HepG2 (cell line): ENCODE measurements at regions not wholly inside any gene's neighbourhood (a gene's known extent, or its start where the extent isn't known, plus 50 kb on each side); places are given as distances from the start of the nearest gene placed in this dataset.

Experiments used
- EP300 ChIP-seq, 3 experiments: sonication (generic) in 1 of 3; formaldehyde crosslinking in 1 of 3; IDR thresholded peaks; 2 replicates each; pipeline versions ENCODE4 v1.5.1 to v1.6.1; 2011 to 2020; ENCODE audit warnings: low read depth in 2 of 3, low read length in 2 of 3, borderline replicate concordance in 1 of 3, improper control_type of control experiment in 1 of 3, mild to moderate bottlenecking in 1 of 3, missing genetic modification reagents in 1 of 3, moderate library complexity in 1 of 3
- NFATC3 ChIP-seq: sonication (generic); formaldehyde crosslinking; IDR thresholded peaks from 2 replicates; pipeline ENCODE4 v1.5.1; 2020; ENCODE audit warnings: mild to moderate bottlenecking, missing genetic modification reagents
- NR2F1 ChIP-seq, 2 experiments: fragments of 450-650 bp in 1 of 2; formaldehyde crosslinking in 1 of 2; IDR thresholded peaks; 2 replicates each; pipeline versions ENCODE4 v1.5.0 to v1.6.1; 2016 to 2020; ENCODE audit warnings: mild to moderate bottlenecking in 1 of 2, missing compliant biosample characterization in 1 of 2, missing genetic modification reagents in 1 of 2, moderate library complexity in 1 of 2
- REXO4 ChIP-seq: sonication (generic); formaldehyde crosslinking; IDR thresholded peaks from 2 replicates; pipeline ENCODE4 v1.8.0; 2022; ENCODE audit warnings: missing genetic modification reagents, mild to moderate bottlenecking, borderline replicate concordance
- RORA ChIP-seq: sonication (generic); formaldehyde crosslinking; IDR thresholded peaks from 2 replicates; pipeline ENCODE4 v1.5.0; 2020; ENCODE audit warnings: mild to moderate bottlenecking, missing genetic modification reagents, moderate library complexity
- YY1 ChIP-seq: IDR thresholded peaks from 2 replicates; pipeline ENCODE4 v1.6.1; 2011; ENCODE audit warnings: low read length, low read depth, moderate library complexity, mild to moderate bottlenecking; ENCODE audit not compliant: insufficient read depth, insufficient replicate concordance
- TF ChIP-seq, protein P1 (sequence below): sonication (generic); formaldehyde crosslinking; IDR thresholded peaks from 2 replicates; pipeline ENCODE4 v1.8.0; 2022; ENCODE audit warnings: mild to moderate bottlenecking, missing genetic modification reagents; ENCODE audit not compliant: insufficient replicate concordance
- TF ChIP-seq, protein P2 (sequence below): sonication (generic); IDR thresholded peaks from 2 replicates; pipeline ENCODE4 v1.6.1; 2016; ENCODE audit warnings: low read depth, borderline replicate concordance
- TF ChIP-seq, protein P3 (sequence below): sonication (generic); formaldehyde crosslinking; IDR thresholded peaks from 2 replicates; pipeline ENCODE4 v1.5.0; 2020; ENCODE audit warnings: mild to moderate bottlenecking, missing genetic modification reagents, moderate library complexity
- TF ChIP-seq, protein P4 (sequence below): sonication (generic); formaldehyde crosslinking; IDR thresholded peaks from 2 replicates; pipeline ENCODE4 v1.5.0; 2020; ENCODE audit warnings: mild to moderate bottlenecking, missing genetic modification reagents
- TF ChIP-seq, protein P5 (sequence below): sonication (generic); formaldehyde crosslinking; IDR thresholded peaks from 2 replicates; pipeline ENCODE4 v1.8.1; 2023; ENCODE audit warnings: mild to moderate bottlenecking, missing genetic modification reagents, borderline replicate concordance

DNA sequence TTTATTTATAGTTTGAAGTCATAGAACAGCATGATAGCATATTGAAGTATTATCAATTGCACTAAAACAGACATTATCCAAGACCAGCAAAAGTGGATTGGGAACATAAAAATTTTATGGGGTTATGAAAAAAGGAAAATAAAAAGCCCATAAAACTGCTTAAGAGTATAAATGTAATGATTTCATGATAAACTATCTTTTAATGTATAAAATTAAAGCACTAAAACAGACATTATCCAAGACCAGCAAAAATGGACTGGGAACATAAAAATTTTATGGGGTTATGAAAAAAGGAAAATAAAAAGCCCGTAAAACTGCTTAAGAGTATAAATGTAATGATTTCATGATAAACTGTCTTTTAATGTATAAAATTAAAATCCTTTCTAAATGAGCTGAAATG, 119.0 kb upstream of the DAPK1 start:
- TF ChIP-seq, protein P1, sequence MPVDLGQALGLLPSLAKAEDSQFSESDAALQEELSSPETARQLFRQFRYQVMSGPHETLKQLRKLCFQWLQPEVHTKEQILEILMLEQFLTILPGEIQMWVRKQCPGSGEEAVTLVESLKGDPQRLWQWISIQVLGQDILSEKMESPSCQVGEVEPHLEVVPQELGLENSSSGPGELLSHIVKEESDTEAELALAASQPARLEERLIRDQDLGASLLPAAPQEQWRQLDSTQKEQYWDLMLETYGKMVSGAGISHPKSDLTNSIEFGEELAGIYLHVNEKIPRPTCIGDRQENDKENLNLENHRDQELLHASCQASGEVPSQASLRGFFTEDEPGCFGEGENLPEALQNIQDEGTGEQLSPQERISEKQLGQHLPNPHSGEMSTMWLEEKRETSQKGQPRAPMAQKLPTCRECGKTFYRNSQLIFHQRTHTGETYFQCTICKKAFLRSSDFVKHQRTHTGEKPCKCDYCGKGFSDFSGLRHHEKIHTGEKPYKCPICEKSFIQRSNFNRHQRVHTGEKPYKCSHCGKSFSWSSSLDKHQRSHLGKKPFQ (CRISPR knock-in tag): no peak
- TF ChIP-seq, protein P2, sequence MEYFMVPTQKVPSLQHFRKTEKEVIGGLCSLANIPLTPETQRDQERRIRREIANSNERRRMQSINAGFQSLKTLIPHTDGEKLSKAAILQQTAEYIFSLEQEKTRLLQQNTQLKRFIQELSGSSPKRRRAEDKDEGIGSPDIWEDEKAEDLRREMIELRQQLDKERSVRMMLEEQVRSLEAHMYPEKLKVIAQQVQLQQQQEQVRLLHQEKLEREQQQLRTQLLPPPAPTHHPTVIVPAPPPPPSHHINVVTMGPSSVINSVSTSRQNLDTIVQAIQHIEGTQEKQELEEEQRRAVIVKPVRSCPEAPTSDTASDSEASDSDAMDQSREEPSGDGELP: no peak
- no peak for TF ChIP-seq YY1
- TF ChIP-seq NR2F1 (CRISPR knock-in tag; IDR thresholded peaks at IDR 0.05): no peak
- TF ChIP-seq EP300 (IDR thresholded peaks at IDR 0.05; ENCODE audit: low read depth in 2 of 2, low read length in 2 of 2): no peak
- TF ChIP-seq EP300 (CRISPR knock-in tag; IDR thresholded peaks at IDR 0.05; ENCODE audit: borderline replicate concordance): no peak
- TF ChIP-seq, protein P3, sequence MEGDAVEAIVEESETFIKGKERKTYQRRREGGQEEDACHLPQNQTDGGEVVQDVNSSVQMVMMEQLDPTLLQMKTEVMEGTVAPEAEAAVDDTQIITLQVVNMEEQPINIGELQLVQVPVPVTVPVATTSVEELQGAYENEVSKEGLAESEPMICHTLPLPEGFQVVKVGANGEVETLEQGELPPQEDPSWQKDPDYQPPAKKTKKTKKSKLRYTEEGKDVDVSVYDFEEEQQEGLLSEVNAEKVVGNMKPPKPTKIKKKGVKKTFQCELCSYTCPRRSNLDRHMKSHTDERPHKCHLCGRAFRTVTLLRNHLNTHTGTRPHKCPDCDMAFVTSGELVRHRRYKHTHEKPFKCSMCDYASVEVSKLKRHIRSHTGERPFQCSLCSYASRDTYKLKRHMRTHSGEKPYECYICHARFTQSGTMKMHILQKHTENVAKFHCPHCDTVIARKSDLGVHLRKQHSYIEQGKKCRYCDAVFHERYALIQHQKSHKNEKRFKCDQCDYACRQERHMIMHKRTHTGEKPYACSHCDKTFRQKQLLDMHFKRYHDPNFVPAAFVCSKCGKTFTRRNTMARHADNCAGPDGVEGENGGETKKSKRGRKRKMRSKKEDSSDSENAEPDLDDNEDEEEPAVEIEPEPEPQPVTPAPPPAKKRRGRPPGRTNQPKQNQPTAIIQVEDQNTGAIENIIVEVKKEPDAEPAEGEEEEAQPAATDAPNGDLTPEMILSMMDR (CRISPR knock-in tag): no peak
- TF ChIP-seq NFATC3 (CRISPR knock-in tag): no peak
- TF ChIP-seq, protein P4, sequence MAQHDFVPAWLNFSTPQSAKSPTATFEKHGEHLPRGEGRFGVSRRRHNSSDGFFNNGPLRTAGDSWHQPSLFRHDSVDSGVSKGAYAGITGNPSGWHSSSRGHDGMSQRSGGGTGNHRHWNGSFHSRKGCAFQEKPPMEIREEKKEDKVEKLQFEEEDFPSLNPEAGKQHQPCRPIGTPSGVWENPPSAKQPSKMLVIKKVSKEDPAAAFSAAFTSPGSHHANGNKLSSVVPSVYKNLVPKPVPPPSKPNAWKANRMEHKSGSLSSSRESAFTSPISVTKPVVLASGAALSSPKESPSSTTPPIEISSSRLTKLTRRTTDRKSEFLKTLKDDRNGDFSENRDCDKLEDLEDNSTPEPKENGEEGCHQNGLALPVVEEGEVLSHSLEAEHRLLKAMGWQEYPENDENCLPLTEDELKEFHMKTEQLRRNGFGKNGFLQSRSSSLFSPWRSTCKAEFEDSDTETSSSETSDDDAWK (CRISPR knock-in tag): no peak
- TF ChIP-seq REXO4 (CRISPR knock-in tag): no peak
- no peak for TF ChIP-seq RORA
- TF ChIP-seq, protein P5, sequence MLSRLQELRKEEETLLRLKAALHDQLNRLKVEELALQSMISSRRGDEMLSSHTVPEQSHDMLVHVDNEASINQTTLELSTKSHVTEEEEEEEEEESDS (CRISPR knock-in tag): no peak
